NCI-H2227 (cell line): ENCODE measurements at regions not wholly inside any gene's neighbourhood (a gene's known extent, or its start where the extent isn't known, plus 50 kb on each side); places are given as distances from the start of the nearest gene placed in this dataset.
"Not testable (repeated sequence)": the region's sequence is repeated elsewhere in the genome, so short reads cannot be mapped to it uniquely, and the experiment has no call there.

Experiments
- DNase-seq: peaks from one replicate; lab custom pipeline; 2025; ENCODE audit not compliant: unreplicated experiment; lab: John Stamatoyannopoulos, UW

GRCh38 chr10:109115179-109115578, 808.1 kb downstream of the XPNPEP1 start:
- no peak for DNase-seq

DNA sequence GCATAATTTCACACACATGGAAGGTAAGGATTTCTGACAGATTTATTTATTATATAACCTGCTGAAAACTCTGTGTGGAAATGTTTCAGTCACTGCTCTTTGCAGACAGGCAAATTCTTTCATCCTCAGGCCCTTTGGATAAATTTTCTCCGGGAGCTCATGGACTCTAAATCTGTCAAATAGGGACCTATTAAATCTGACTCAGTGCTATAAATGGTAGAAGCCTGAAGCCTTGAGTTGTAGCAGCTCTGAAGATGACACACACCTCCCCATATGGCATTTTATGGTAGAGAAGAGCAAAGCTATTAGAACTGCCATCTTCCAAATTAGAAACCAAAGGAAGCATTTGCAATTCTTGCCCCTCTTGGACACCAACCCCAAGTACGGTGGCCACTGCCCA, 808.7 kb downstream of the XPNPEP1 start:
- no peak for DNase-seq

- DNase-seq, result no peak
Measured at GRCh38 chr10:109106604-109107003, 816.7 kb downstream of the XPNPEP1 start.

DNA sequence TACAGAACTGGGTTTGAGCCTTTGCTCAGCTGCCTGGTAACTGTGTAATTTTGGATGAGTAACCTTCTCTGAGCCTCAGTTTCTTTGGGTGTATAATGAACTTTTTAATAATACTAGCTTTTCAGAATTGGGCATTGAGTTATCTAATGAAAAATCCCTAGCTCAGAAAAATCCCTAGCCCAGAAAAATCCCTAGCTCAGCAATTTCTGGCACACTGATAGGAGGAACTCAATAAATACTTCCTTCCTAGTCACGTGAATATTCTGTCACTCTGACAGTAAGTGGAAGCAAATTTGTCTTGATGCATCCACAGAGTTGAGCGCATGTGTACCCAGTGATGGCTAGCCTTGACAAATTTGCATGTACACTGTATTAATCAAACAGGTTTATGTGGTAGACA, 817.6 kb downstream of the XPNPEP1 start:
- no peak for DNase-seq

- no peak for DNase-seq
Measured at GRCh38 chr10:109104806-109105205, 818.5 kb downstream of the XPNPEP1 start.

GRCh38 chr10:109103278-109103677, 820.0 kb downstream of the XPNPEP1 start:
- no peak for DNase-seq

DNA sequence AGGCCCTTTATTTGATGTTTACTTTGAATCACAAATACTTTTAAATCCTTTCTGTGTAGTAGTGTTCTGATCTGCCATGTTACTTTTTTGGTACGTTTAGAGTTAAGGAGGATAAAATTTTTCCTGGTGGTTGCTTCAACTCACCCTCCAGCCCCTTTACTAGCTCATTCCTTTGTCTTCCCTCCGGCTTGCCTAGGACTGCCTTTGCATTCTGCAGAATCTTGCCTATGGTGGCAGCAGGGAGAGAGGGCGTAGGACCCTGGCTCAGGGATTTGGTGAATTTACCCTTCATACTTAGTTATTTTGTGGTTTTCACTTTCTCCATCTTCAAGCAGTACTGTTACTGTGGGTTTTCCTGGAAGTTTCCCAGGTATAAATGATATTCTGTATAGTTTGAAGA, 833.5 kb downstream of the XPNPEP1 start:
- DNase-seq, result no peak

GRCh38 chr10:109071539-109071938, 851.8 kb downstream of the XPNPEP1 start:
- DNase-seq, result no peak

GRCh38 chr10:109070492-109070891, 852.8 kb downstream of the XPNPEP1 start:
- no peak for DNase-seq

GRCh38 chr10:109067031-109067430, 856.3 kb downstream of the XPNPEP1 start:
- no peak for DNase-seq

- DNase-seq, result no peak
Measured at GRCh38 chr10:109065821-109066220, 857.5 kb downstream of the XPNPEP1 start.

DNA sequence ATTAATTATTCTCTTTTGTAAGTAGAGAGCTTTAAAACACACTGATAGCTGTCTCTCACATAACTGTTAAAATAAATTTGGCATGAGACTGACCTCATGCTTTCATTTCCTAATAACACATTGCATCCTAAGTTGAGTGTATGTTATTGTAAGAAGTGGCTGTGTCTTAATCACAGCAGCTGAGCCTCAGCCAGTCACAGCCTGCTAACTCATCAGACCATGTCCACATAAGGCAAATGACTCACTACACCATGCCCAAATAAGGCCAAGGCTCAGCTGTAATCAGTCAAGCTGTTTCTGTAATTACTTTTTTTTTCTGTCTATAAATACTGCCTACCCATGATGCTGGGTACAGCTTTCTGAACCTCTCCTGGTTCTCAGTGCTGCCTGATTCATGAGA, 860.9 kb downstream of the XPNPEP1 start:
- no peak for DNase-seq

DNA sequence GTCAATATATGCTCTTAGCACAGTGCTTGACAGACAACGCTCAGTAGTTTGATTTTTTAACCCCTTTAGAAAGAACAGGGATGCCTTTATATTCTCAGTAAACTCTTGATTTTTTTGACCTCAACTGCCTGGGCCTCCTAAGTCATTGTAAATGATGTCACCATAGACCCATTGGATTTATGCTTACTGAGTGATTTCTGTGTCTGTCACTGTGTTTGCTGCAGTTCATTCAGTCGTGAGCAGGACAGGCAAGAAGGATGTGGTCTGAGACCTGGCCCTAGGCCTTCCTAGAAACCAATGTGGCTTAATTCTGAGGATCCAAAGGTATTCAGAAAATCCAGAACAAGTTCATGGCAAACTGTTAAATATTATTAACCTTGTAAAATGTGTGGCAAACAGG, 868.1 kb downstream of the XPNPEP1 start:
- DNase-seq, result no peak

- DNase-seq, result no peak
Measured at GRCh38 chr10:109047856-109048255, 875.5 kb downstream of the XPNPEP1 start.

GRCh38 chr10:109046427-109046826, 876.9 kb downstream of the XPNPEP1 start:
- DNase-seq, result not testable (repeated sequence)

DNA sequence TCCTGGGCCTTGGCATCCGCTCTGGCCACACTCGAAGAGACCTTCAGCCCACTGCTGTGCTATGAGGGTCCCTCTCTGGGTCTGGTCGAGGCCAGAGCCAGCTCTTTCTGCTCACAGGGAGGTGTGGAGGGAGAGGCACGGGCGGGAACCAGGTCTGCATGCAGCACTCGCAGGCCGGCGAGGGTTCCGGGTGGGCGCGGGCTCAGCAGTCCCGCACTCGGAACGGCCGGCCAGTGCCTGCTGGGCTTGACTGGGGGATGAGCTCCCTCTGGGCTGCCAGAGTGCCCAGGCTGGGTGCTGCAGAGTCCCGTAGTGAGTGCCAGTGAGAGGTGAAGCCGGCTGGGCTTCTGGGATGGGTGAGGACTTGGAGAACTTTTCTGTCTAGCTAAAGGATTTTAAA, 882.7 kb downstream of the XPNPEP1 start:
- no peak for DNase-seq

DNA sequence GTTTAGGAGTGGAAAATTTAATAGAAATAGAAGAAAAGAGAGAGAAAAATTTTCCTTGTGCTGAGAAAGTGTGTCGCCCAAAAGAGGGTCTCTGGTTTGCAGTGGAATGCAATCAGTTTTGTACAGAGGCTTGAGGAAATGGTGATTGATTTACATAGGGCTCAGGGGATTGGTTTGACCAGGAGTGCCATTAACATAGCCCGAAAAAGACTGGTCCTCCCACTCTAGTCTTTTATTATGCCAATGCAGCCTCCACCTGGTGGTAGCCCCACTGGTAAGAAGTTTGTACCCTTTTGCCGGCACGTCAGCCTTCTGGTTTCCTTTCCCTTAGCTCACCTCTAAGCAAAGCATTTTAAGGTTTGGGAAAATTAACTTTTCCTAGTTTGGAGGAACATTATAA, 885.3 kb downstream of the XPNPEP1 start:
- DNase-seq, result no peak

- DNase-seq, result no peak
Measured at GRCh38 chr10:109030581-109031210, 892.6 kb downstream of the XPNPEP1 start.

DNA sequence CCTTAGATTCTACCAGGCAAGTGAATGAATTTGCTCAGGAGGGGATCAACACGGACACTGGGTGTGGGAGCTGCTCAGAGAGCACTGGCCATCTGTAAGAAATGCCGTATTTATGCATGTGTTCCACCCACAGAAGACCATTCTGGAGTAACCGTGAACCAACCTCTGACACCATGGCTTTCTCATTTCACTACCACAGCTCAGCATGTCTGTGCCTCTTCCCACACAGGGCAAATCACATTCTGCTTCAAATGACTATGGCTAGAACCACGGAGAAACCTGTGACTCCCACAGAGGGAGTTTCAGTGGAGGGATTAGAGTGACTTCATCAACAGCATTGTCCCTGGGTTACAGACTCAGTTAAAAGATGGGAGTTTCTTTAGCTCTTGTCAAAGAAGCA, 893.4 kb downstream of the XPNPEP1 start:
- no peak for DNase-seq

GRCh38 chr10:109027534-109028185, 895.7 kb downstream of the XPNPEP1 start:
- no peak for DNase-seq

DNA sequence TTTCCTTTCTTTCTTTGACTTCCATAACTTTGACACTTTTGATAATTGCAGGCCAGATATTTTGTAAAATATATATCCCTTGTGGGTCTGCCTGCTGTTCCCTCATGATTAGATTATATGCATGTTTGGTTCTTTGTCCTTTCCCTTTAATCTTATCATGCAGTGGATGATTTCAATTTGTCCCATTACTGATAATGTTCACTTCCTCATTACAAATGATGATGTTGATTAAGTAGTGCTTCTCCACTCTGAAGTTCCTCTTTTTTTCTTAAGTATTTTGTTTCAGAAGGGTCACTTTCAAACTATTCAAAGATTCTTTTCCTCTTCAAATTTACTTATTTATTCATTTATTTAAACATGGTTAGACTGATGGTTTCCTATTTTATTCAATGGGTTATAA, 898.1 kb downstream of the XPNPEP1 start:
- no peak for DNase-seq

DNA sequence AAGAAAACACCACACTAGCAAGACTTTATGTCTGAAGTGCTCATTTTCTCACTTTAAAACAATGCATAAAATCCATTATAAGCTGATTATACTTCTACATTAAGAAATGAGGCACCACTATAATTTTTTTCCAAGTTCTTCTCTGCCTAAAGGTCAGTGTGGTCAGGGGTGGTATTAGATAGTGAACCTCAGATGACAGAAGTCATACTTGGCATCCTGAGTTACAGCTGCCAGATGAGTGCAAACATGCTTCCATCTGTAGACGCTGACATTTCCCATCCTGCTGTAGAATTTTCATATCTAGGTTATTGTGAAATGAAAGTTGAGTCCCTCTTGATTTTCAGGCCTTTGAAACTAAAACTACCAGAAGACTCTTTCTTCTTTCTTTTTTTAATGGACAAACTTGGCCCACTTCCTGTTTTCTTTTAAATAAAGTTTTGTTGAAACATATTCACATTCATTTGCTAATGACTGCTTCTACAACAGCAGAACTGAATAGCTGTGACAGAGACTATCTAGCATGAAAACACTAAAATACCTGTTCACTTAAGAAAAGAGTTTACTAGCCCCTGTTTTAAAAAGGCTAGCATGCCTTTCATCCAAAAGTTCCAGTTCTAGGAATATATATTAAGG, 900.8 kb downstream of the XPNPEP1 start:
- DNase-seq, result no peak
